SU-DHL-6 (cell line): ENCODE measurements at regions not wholly inside any gene's neighbourhood (a gene's known extent, or its start where the extent isn't known, plus 50 kb on each side); places are given as distances from the start of the nearest gene placed in this dataset.

Source experiments
- H2AFZ ChIP-seq: fragments of 200-600 bp; sonication (generic); 2 replicates; pipeline ENCODE4 v1.6.1; 2014; ENCODE audit warnings: low read depth, mild to moderate bottlenecking, moderate library complexity, mixed read lengths, antibody characterized with exemption, low read length; ENCODE audit not compliant: severe bottlenecking
- H3F3A ChIP-seq: fragments of 200-600 bp; shearing (Covaris generic); 2 replicates; pipeline ENCODE4 v1.6.0; 2016; ENCODE audit warnings: antibody characterized with exemption, mild to moderate bottlenecking; ENCODE audit not compliant: insufficient read depth
- H3K27ac ChIP-seq: fragments of 200-600 bp; sonication (generic); 2 replicates; pipeline ENCODE4 v1.5.1; 2016; ENCODE audit warnings: low read depth, mild to moderate bottlenecking, low read length, moderate library complexity, mixed read lengths
- H3K27me3 ChIP-seq: fragments of 200-600 bp; sonication (generic), shearing (Covaris generic); 2 replicates; pipeline ENCODE4 v1.6.0; 2014; ENCODE audit warnings: mild to moderate bottlenecking, low read length
- H3K36me3 ChIP-seq: fragments of 200-600 bp; sonication (generic); 2 replicates; pipeline ENCODE4 v1.6.1; 2014; ENCODE audit warnings: mild to moderate bottlenecking, low read length, mixed read lengths
- H3K4me2 ChIP-seq: fragments of 300-600, 200-600 bp; shearing (Covaris generic), sonication (generic); 2 replicates; pipeline ENCODE4 v1.6.0; 2014; ENCODE audit warnings: low read length, low read depth, mild to moderate bottlenecking; ENCODE audit not compliant: poor library complexity, severe bottlenecking
- H3K4me3 ChIP-seq: fragments of 200-600 bp; sonication (generic); 2 replicates; pipeline ENCODE4 v1.5.1; 2014; ENCODE audit warnings: antibody characterized with exemption, low read length, mild to moderate bottlenecking, mixed read lengths; ENCODE audit not compliant: insufficient read depth, poor library complexity, severe bottlenecking
- H3K79me2 ChIP-seq: fragments of 200-600 bp; sonication (generic); 2 replicates; pipeline ENCODE4 v1.6.1; 2014; ENCODE audit warnings: mild to moderate bottlenecking, low read length, moderate library complexity; ENCODE audit not compliant: insufficient read depth
- H3K9ac ChIP-seq: fragments of 200-600 bp; sonication (generic); 2 replicates; pipeline ENCODE4 v1.7.0; 2014; ENCODE audit warnings: mild to moderate bottlenecking, low read length
- H3K9me2 ChIP-seq: fragments of 200-600 bp; sonication (generic); replicated peaks from 2 replicates; pipeline ENCODE4 v1.6.1; 2014; ENCODE audit warnings: low read length; ENCODE audit not compliant: insufficient read depth
- H3K9me3 ChIP-seq: fragments of 200-600 bp; sonication (generic); 2 replicates; pipeline ENCODE4 v1.6.1; 2014; ENCODE audit warnings: low read length, mixed read lengths; ENCODE audit not compliant: insufficient read depth
- H4K20me1 ChIP-seq: fragments of 200-600 bp; sonication (generic); 2 replicates; pipeline ENCODE4 v1.6.1; 2014; ENCODE audit warnings: low read depth, mild to moderate bottlenecking, antibody characterized with exemption, low read length, moderate library complexity, mixed read lengths
- EZH2phosphoT487 ChIP-seq: fragments of 200-600 bp; sonication (generic), shearing (Covaris generic); conservative IDR thresholded peaks from 2 replicates; pipeline ENCODE4 v1.6.1; 2018; ENCODE audit warnings: mild to moderate bottlenecking, antibody characterized with exemption, low read length, moderate library complexity, mixed read lengths
- TF ChIP-seq, protein P1 (sequence below): fragments of 200-600 bp; sonication (generic); IDR thresholded peaks from one replicate; pipeline ENCODE4 v1.5.1; 2017; ENCODE audit warnings: antibody characterized with exemption, mild to moderate bottlenecking, low read length, moderate library complexity; ENCODE audit not compliant: insufficient read depth, poor library complexity, severe bottlenecking

DNA sequence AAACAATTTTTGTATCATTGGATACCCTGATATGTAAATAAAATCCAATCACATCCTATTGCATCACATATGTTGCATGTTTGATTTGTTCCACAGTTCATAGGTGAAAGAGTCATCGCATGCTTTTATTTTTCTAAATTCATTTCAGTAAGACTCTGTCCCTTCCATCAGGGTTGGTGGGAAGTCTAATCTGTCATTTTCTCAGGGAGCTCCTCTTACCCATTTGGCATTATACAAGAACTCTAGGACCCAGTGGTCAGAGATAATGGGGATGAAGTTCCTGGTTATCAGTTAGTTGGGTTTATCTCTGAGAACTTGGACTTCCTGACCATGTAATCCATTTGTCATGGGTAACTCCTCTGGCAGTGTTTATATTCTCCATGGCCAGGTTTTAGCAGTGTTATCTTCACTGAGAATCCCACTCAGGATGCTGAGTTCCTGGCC is 227.1 kb upstream of the JADE1 start:
- H3K4me3 ChIP-seq: no peak overlapping the region
- no peak overlapping the region for H3K9ac ChIP-seq
- no peak overlapping the region for H3K27ac ChIP-seq
- no peaks in the 10 kb centered on the region for H4K20me1 ChIP-seq
- no peaks in the 10 kb centered on the region for H3K9me3 ChIP-seq
- TF ChIP-seq, protein P1, sequence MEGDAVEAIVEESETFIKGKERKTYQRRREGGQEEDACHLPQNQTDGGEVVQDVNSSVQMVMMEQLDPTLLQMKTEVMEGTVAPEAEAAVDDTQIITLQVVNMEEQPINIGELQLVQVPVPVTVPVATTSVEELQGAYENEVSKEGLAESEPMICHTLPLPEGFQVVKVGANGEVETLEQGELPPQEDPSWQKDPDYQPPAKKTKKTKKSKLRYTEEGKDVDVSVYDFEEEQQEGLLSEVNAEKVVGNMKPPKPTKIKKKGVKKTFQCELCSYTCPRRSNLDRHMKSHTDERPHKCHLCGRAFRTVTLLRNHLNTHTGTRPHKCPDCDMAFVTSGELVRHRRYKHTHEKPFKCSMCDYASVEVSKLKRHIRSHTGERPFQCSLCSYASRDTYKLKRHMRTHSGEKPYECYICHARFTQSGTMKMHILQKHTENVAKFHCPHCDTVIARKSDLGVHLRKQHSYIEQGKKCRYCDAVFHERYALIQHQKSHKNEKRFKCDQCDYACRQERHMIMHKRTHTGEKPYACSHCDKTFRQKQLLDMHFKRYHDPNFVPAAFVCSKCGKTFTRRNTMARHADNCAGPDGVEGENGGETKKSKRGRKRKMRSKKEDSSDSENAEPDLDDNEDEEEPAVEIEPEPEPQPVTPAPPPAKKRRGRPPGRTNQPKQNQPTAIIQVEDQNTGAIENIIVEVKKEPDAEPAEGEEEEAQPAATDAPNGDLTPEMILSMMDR: no peak
- TF ChIP-seq EZH2phosphoT487: no peak
- H3K9me2 ChIP-seq: no peaks in the 10 kb centered on the region
- H3F3A ChIP-seq: no peaks in the 10 kb centered on the region
- H3K4me2 ChIP-seq: no peak overlapping the region
- no peaks in the 10 kb centered on the region for H3K79me2 ChIP-seq
- H3K27me3 ChIP-seq: no peaks in the 10 kb centered on the region
- H3K36me3 ChIP-seq: no peaks in the 10 kb centered on the region
- no peak overlapping the region for H2AFZ ChIP-seq

DNA sequence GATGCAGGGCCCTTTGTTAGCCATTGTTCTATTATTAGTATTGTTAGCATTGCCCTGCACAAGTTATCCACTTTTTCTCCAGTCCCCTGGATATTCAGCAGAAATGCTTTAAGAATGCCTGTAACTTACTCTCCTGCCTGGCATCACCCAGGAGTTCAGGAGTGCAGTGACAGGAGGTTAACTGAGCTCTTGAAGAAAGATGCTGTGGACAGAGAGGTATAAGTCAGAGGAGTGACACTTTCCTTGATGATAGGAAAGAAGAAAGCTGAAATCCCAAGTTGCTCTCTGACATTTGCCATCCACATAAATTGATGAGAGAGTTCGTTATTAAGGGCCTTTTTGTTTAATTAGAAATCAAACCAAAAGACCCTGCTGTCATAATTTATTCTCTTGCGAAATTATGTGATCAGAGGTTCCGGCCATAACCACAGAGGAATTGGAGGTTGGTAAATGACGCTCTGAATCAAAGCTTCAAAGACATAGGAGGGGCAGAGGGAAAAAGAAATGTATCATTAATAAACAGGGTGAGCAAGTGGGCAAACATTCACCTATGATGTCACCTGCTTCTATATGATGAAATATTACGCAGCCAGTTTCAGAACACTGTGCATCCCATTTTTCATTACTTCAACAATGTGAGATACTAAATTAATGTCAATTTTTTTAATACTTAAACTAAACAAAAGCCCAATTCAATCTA is 230.2 kb upstream of the JADE1 start:
- Histone ChIP-seq H3K9me2 (no peaks in the 10 kb centered on the region), H4K20me1 (no peaks in the 10 kb centered on the region), H3K4me3 (no peak overlapping the region), H3K9me3 (no peaks in the 10 kb centered on the region), H3F3A (no peaks in the 10 kb centered on the region), H3K9ac (no peak overlapping the region), H3K4me2 (no peak overlapping the region), H3K27me3 (no peaks in the 10 kb centered on the region), H3K36me3 (no peaks in the 10 kb centered on the region), H3K79me2 (no peaks in the 10 kb centered on the region), H3K27ac (no peak overlapping the region), H2AFZ (no peak overlapping the region)
- TF ChIP-seq EZH2phosphoT487: no peak
- TF ChIP-seq, protein P1: no peak

DNA sequence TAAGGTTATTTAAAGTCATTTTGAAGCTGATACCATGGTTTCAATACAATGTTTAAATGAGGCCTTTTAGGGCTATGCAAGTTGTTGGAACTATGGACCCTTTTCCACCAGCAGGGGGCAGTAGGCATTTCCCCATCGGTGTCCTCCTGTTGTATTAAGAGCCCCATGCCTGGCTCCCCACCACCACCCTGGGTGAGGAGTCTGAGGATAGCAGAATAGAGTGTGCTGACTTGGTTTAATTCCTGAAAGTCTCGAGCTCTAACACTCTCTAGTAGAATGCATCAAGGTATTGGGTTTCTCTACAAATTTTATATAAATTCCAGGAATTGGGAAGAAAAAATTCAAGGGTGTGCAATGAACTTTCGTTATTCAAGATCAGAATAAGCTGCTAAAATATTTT is 234.8 kb upstream of the JADE1 start:
- Histone ChIP-seq H3K9me2 (no peaks in the 10 kb centered on the region), H3K9me3 (no peaks in the 10 kb centered on the region), H3K9ac (no peak overlapping the region), H2AFZ (no peak overlapping the region), H3K27ac (no peak overlapping the region), H4K20me1 (no peaks in the 10 kb centered on the region), H3K4me2 (no peak overlapping the region), H3K27me3 (no peaks in the 10 kb centered on the region), H3F3A (no peaks in the 10 kb centered on the region), H3K36me3 (no peaks in the 10 kb centered on the region), H3K4me3 (no peak overlapping the region), H3K79me2 (no peaks in the 10 kb centered on the region)
- TF ChIP-seq EZH2phosphoT487: no peak
- TF ChIP-seq, protein P1: peak; percentile 45
